GM18507 (cell line): ENCODE measurements at regions not wholly inside any gene's neighbourhood (a gene's known extent, or its start where the extent isn't known, plus 50 kb on each side); places are given as distances from the start of the nearest gene placed in this dataset.

Experiments used
- DNase-seq: peaks from one replicate; pipeline ENCODE4 v3.0.0; 2011; ENCODE audit warnings: low read depth; ENCODE audit not compliant: insufficient read length; ENCODE audit errors: extremely low spot score
- FAIRE-seq: peaks from 2 replicates; lab custom pipeline; 2011; peaks lifted over from hg19 to GRCh38; lab: Jason Lieb, UNC

- FAIRE-seq (no peak), DNase-seq (no peak)
Observed at GRCh38 chr21:38139380-38140168, 117.2 kb upstream of the KCNJ15 start.

DNA sequence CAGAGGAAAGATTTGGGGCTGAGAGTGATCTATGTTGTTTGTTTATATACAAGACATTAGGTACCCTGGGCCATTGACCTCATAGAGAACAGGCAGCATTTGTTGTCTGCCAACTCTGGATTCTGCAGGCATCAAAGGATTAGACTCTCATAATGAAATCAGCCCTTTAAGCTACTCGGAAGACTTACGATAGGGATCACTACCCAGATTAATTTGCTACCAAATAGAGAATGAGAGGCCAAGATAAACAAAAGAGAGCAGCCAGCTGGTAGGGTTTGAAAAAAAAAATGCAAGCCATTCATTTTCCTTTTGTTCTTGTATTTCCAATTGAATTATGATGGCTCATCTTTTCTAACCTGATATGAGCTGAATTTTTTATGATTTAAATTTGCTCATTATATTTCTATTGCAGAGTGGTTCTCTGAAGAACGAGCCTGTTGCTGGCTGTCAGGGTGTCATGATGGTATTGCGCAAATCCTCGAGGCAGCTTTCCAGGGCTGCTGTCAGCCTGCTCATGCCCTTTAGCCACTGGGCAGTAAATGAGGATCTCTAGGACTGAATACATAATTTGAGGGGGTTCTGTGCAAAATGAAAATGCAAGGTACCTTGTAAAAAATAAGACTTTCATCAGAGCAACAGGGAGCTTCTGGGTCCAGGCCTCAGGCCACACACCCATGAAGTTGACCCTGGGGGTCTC lies 116.4 kb upstream of the KCNJ15 start:
- no peak for DNase-seq
- FAIRE-seq: no peak

GRCh38 chr21:38142224-38142623 lies 114.6 kb upstream of the KCNJ15 start:
- FAIRE-seq: no peak
- DNase-seq: no peak

DNA sequence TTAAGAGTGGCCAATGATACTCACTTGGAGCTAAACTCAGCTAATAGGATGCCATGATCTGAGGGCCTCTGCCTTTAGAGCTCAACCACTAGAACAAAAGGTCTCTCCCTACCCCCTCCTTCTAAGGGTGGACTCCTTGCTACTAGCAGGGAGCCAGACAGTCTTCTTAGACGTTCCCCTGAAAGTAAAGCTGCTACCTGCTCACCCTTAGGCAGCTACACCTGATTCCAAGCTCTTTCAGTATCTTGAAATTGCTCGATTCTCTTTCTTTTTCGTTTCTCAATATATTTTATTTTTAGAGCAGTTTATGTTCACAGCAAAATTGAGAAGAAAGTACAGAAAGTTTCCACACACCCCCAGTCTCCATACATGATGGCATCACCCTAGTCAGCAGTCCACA lies 112.6 kb upstream of the KCNJ15 start:
- FAIRE-seq: no peak

GRCh38 chr21:38145104-38145503 lies 111.7 kb upstream of the KCNJ15 start:
- FAIRE-seq: no peak
- no peak for DNase-seq

More for the DNA sequence above, 112.6 kb upstream of the KCNJ15 start:
- DNase-seq: no peak

GRCh38 chr21:38147391-38147790 lies 109.4 kb upstream of the KCNJ15 start:
- FAIRE-seq (no peak), DNase-seq (no peak)

DNA sequence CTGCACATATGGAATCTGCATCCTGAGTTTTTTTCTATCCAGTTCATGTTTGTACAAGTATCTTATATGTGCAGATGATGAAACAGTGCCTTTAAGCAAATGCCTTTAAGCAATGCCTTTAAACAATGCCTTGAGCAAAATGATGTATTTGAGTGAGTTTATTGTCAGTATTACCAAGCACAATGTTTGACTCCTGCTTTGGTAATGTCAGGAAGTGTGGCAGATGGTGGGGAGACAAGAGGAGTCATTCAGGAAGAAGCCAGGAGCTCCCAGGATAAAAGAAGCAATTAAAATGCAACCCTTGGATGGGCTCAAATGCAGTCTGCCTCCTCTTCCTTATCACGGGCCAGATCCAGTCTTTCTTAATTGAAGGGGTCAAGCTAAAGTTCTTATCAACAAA lies 108.7 kb upstream of the KCNJ15 start:
- DNase-seq (no peak), FAIRE-seq (no peak)

DNA sequence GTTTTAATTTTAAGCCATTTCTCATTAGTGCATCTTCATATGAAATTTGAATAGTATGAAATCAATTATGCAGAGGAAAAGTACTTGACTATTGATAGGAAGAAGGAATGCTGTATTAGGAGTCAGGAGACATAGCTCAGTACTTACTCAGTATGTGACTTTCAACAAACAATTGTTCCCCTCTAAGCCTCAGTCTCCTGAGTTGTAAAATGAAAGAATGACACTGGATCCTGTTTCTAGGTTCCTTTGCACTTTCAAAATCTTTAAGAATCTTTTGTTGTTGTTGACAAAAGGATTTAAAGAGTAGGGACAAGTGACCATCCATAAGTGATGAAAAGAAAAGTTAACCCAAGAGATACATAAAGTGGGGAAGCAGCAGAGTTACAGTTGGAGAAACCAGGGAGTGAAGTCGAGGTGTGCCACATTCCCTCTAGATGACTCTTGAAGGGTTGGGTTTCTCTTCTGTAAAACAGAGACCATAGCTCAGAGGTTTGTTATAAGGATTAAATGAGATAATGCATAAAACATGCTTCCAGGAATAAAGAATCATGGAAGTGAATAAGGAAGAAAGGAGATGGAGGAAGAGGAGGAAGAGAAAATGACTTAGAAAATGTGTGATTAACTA lies 105.7 kb upstream of the KCNJ15 start:
- FAIRE-seq: no peak
- no peak for DNase-seq

GRCh38 chr21:38156200-38156599 lies 100.6 kb upstream of the KCNJ15 start:
- FAIRE-seq: no peak
- DNase-seq: no peak

DNA sequence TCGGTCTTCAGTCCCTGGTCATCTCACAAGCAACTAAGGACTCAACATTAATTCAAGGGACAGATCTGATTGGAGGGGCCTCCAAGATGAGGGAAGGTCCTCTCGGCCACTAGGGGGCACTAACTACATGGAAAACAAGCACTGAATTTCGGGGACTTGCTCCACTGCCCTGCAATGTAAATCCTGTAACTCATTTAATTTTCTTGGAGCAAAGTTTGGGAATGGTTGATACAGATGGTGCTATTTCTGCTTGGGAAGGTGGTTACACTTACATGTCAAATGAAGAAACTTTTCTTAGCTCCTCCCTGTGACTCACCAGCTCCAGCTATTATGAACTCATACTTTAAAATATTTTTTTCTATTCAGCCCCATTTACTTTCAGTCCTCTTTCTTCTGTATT lies 97.4 kb upstream of the KCNJ15 start:
- peak; percentile 82 for FAIRE-seq
- peak; percentile 47 for DNase-seq

DNA sequence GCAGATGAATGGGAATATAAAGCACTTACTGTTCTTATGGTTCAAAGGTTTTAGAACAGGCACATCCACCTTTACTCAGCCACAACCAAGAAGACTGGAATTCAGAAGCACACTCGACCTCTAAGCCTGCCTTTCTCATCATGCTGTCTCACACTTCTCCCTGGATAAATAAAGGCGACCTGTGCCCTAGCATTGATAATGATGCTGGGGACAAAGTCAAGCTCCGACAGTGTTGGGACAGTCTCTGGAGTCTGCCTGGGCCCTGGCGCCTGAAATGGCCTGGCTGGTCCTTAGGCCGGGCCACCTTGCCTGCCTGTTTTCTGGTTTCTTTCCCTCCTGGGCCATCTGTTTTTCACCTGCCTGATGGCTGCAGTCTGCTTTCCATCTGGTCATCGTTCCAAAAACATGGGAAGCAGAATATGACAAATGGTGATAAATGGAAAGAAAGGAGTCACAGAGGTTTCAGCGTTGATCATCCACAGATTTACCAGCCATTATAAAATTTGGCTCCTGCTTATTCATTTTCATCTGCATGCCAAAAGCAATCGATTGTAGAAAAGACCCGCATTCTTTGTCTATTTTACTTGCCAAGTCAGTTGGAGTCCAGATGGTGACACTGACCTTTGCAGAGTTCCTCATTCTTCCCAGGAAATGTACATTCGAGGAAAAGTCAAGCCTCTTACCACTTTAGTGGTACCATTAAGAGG lies 91.2 kb upstream of the KCNJ15 start:
- no peak for DNase-seq
- FAIRE-seq: no peak

GRCh38 chr21:38166173-38166535 lies 90.6 kb upstream of the KCNJ15 start:
- DNase-seq: no peak
- FAIRE-seq: no peak

DNA sequence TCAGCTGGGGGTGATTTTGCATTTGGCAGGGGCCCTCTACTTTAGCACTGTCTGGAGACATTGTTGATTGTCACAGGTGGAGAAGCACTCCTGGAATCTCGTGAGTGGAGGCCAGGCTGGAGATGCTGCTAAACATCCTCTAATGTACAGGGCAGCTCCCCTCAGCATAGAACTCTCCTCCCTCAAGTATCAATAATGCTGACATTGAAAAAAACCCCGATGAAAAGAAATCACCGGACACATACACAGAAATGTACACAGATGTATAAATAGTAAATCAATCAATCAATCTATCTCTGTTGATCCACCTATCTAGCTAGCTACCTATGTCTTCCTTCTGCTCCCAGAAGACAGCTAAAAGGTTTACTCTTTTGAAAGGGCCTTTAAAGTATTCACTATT lies 89.4 kb upstream of the KCNJ15 start:
- FAIRE-seq: no peak

DNA sequence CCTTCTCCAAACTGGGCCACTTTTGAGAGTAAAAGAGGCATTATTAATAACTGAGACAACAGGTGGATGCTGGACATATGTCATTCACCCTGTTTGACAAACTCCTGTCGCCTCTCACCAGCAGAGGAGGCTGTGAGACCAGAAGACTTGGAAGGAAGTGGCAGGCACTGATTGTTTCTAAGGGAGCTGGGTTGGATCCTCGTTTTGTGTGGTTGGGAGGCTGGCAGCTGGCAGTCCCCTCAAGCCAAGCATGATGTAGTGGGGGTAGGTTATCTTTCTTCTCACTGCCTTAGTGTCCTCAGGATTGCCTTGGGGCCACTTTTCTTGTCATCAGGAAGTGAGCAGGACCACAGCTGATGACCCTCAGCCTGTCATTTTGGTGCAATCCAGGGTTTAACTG lies 86.5 kb upstream of the KCNJ15 start:
- peak; percentile 8 for DNase-seq
- peak; percentile 38 for FAIRE-seq

More for the DNA sequence above, 89.4 kb upstream of the KCNJ15 start:
- no peak for DNase-seq

DNA sequence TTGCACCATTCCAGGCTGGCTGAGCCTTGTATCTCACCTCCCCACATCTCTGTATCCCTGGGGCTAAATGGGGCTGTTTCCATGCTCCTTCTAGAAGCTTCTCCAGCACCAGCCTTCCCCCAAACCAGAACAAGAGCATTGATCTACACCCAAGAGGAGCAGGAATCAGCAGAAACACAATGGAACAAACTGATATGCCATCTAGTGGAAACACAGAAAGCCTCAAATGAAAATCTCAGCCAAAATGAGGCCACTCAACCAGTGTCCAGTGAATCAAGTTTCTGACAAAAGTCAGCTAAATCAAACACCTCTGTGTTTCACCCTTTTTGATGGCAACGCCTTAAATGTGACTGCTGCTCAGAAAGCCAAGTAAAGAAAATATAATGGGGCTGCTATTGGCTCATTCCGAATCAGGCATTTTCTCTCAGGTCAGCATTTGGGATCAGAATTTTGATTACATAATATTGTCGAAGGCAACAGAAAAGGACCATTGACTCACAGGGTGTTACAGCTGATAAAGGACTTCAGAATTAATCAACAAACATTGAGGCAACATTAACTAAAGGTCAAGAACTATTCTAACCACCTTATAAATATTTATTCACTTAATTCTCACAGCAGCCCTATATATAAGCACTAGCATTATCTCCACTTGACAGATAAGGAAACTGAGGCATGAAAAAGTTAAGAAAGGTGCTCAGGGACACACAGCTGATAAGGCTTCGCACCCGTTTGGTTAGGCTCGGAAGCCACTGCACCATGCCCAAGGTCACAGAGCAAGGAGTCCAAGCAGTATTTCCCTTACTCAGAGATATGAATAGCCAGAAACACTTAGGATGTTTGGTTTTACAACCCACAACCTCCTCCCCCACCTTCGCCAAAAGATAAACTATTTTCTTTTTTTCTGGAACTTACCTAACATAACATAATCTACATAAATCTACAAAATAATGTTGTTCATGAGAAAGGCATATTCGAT lies 85.8 kb upstream of the KCNJ15 start:
- DNase-seq (no peak), FAIRE-seq (no peak)

- no peak for DNase-seq
- FAIRE-seq: no peak
Observed at GRCh38 chr21:38171723-38172344, 85.0 kb upstream of the KCNJ15 start.

DNA sequence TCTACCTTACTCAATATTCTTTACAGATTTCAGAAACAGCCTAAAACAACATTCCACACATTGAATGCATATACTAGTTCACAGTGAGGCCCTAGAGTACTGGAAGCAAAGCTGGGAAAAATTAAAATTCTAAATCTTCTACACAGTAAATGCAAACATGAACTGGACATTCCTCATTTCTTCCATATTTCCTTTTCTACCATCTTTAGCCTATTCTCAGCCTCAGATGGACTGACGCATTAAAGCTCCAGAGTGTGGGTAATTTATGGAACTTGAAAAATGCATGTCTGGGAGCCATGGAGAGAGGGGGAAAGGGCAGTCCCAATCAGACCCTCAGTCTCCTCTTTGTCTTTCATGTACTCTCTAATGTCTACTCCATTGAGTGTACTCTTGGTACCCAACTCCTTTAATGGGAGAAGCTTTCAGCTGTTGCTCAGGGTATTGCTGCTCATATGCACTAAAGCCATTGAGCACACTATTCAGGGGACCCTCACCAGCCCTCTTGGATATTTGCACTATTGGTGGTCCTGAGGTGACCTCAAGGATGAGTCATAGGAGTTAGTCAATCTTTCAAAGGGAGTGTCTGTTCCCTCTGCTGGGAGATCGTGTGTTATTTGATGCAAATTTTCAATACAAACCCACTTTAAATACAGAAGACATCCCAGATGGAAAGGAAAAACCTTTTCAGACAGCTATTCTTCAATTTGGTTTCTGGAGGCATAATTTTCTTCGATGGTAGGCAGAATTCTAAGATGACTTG lies 83.3 kb upstream of the KCNJ15 start:
- DNase-seq: no peak
- FAIRE-seq: no peak

DNA sequence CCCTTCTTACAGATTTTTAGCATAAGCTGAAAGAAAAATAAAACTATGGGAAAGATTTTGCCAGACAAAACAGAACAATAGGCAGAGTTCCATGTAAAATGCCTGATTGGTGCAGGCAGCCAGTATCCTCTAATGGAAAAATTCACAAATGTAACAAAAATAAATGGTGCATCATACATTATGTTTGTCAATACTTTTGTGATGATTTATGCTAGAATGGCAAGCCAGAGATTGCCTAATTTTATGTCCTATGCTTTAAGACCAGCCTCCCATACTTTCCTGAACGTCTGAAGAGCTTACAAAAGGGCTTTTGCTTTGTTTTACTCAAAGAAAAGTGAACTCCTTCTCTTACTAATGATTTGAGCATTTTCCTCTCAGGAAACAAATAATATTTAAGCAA lies 81.5 kb upstream of the KCNJ15 start:
- no peak for DNase-seq
- no peak for FAIRE-seq
